ENCODE measurements at regions not wholly inside any gene's neighbourhood (a gene's known extent, or its start where the extent isn't known, plus 50 kb on each side); places are given as distances from the start of the nearest gene placed in this dataset.
A peak's percentile ranks its signal among the peaks of the same experiment; 100 is the strongest.
"Not testable (repeated sequence)": the region's sequence is repeated elsewhere in the genome, so short reads cannot be mapped to it uniquely, and the experiment has no call there.

GRCh38 chr16:17936766-17937402 is 399.7 kb downstream of the NPIPA8 start:
- no peak for DNase-seq

GRCh38 chr16:17930280-17930679 is 406.3 kb downstream of the NPIPA8 start:
- DNase-seq, result no peak

GRCh38 chr16:17926866-17927399 is 409.6 kb downstream of the NPIPA8 start:
- no peak for DNase-seq

- DNase-seq, result no peak
Measured at GRCh38 chr16:17926461-17926860, 410.1 kb downstream of the NPIPA8 start.

- no peak for DNase-seq
Measured at GRCh38 chr16:17925761-17926160, 410.8 kb downstream of the NPIPA8 start.

- peak in 1 of 4 experiments; percentile 8 for DNase-seq
Measured at GRCh38 chr16:17921357-17921978, 415.1 kb downstream of the NPIPA8 start.

GRCh38 chr16:17917316-17918019 is 419.1 kb downstream of the NPIPA8 start:
- no peak for DNase-seq

GRCh38 chr16:17915791-17916190 is 420.7 kb downstream of the NPIPA8 start:
- no peak for DNase-seq

GRCh38 chr16:17914168-17914567 is 422.4 kb downstream of the NPIPA8 start:
- DNase-seq, result no peak

- not testable (repeated sequence) for DNase-seq
Measured at GRCh38 chr16:17911578-17911977, 425.0 kb downstream of the NPIPA8 start.

- DNase-seq, result not testable (repeated sequence)
Measured at GRCh38 chr16:17906626-17907025, 429.9 kb downstream of the NPIPA8 start.

GRCh38 chr16:17901309-17901708 is 430.5 kb upstream of the XYLT1 start:
- no peak for DNase-seq

- DNase-seq, result no peak
Measured at GRCh38 chr16:17899141-17899540, 428.4 kb upstream of the XYLT1 start.

GRCh38 chr16:17887963-17888362 is 417.2 kb upstream of the XYLT1 start:
- DNase-seq, result no peak

- DNase-seq, result no peak
Measured at GRCh38 chr16:17885659-17886207, 415.0 kb upstream of the XYLT1 start.

- no peak for DNase-seq
Measured at GRCh38 chr16:17877821-17878360, 407.1 kb upstream of the XYLT1 start.

GRCh38 chr16:17866996-17867395 is 396.2 kb upstream of the XYLT1 start:
- no peak for DNase-seq

- no peak for DNase-seq
Measured at GRCh38 chr16:17861981-17862479, 391.3 kb upstream of the XYLT1 start.

GRCh38 chr16:17858061-17858460 is 387.3 kb upstream of the XYLT1 start:
- no peak for DNase-seq

GRCh38 chr16:17853958-17854357 is 383.2 kb upstream of the XYLT1 start:
- DNase-seq, result no peak

- DNase-seq, result no peak
Measured at GRCh38 chr16:17852977-17853702, 382.4 kb upstream of the XYLT1 start.

- no peak for DNase-seq
Measured at GRCh38 chr16:17850581-17851250, 380.0 kb upstream of the XYLT1 start.

Measured in activated CD4-positive, CD25-positive, alpha-beta regulatory T cell (primary cell).